HG03521 (cell line): ENCODE measurements at regions not wholly inside any gene's neighbourhood (a gene's known extent, or its start where the extent isn't known, plus 50 kb on each side); places are given as distances from the start of the nearest gene placed in this dataset.
"Not testable (repeated sequence)": the region's sequence is repeated elsewhere in the genome, so short reads cannot be mapped to it uniquely, and the experiment has no call there.

Source experiments
- ATAC-seq: cut with Tn5 transposase; IDR thresholded peaks from one replicate; pipeline ENCODE4 v1.9.1; 2021; ENCODE audit warnings: mild to moderate bottlenecking, moderate library complexity; ENCODE audit not compliant: unreplicated experiment

DNA sequence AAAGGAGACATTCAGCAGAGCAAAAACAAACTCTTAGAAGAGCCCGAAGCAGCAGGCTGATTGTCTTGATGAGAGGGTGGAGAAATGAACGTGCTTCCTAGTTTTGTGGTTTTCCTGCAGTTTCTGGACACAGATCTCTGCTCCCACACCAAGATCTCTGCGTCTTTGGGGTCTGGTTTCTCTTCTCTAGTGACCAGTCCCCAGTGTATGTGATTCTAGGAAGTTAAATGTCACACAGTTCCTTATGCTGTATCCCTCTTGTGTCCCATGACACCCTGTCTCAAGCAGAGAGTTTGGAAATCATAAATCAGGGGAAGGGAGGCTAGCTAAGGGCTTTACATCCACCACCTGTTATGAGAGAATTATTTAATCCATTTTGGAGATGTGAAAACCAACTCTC is 55.4 kb upstream of the KLF14 start:
- no peak for ATAC-seq

DNA sequence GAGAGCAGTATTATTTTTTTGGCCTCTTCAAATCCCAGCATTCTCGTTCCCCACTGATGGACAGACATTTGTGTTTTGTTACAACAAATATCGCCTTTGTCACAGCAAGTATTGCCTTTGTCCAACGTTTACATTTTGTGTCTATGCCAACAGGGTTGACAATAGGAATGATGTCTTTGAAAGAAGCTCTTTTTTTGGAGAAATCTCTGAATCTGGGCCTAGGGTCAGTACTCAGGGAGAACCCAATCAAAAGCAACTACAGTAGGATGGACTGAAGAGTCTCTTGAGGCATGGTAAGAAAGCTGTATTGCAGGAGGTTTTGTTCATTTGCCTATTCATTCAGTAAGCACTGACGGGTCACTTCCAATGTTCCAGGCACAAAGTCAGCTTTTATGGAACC is 57.7 kb upstream of the KLF14 start:
- ATAC-seq: no peak

DNA sequence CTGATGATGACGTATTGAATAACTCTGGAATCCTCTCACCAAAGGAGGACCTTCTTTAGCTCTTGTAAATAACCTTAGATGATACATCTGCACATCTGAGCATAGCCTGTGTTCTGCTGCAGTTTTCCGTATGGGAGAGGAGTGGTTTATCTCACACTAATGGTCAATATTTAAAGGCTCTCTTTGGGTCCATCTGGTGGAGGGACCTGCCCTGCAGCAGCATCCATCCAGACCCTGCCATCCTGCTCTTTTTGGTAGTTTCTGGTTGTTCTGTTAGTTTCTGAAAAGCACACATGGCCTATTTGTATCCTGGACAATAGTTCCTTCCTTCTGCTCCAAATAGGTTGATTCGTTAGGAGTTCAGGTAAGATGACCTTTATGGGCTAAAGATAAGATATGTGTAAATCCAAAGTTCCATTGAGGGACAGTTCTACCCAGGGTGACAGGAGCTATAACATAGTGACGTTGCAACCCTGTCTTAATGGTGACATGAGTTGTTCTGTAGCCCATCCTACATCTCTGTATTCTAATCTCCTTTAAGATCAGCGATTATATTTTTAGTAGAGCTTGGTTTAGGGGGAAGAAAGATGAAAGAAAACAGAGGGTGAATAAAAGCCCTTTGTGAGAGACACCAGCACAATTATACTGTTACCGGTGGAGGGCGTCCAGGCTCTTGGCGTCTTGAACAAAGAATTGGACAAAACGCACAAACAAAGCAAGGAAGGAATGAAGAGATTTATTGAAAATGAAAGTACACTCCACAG is 60.0 kb upstream of the KLF14 start:
- ATAC-seq: no peak

DNA sequence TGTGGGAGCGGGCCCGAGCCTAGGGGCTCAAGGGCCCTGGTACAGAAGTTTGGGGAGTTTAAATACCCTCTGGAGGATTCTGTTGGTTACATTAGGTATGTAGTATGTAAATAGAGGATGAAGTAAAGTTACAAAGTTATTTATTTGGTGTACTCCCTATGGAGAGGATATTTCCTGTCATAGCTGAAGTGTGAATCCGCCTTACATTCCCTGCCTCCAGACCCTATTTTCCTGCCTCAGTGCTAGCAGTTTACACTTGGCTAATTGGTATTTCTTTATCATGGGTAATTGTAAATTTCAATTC is 60.6 kb upstream of the KLF14 start:
- ATAC-seq: no peak

DNA sequence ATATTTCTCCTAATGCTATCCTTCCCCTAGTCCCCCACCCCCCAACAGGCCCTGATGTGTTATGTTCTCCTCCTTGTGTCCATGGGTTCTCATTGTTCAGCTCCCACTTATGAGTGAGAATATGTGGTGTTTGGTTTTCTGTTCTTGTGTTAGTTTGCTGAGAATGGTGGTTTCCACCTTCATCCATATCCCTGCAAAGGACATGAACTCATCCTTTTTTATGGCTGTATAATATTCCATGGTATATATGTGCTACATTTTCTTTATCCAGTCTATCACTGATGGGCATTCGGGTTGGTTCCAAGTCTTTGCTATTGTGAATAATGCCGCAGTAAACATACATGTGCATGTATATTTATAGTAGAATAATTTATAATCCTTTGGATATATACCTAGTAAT is 62.4 kb upstream of the KLF14 start:
- not testable (repeated sequence) for ATAC-seq

DNA sequence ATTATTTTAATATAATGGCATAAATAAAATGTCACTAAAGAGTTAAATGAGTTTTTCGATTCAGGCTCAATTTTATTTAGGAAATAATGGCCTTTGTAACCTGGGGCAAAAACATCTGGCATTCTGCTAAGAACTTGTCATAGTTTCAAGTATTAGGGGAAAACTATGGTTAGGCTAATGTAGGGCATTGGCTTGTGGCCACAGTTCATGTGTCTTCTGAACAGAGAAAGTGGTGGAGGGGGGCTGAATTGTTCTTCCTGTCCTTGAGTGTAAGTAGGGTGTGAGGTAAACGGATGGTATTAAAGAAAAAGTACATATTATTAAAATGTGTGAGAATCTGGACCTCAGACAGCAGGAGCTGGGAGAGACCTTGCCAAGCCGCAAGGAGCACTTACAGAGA is 69.1 kb upstream of the KLF14 start:
- ATAC-seq: no peak

DNA sequence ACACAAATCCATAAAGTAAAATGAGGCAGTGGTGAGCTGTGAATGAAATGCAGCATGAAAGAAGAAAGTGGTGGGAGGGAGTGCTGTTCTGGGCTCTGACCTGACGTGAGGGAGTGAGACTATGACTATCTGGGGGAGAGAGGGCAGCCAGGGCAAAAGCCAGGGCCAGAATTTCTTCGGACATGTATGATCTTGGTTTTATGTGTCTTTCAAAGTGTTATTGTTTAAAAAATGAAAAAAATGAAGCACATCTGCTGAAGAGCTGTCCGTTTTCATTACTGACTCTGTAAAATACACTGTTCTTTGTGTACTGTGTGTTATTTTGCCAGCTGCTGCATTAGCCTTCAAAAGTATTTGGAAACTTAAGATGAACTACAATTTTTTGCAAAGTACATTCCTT is 70.2 kb upstream of the KLF14 start:
- no peak for ATAC-seq

DNA sequence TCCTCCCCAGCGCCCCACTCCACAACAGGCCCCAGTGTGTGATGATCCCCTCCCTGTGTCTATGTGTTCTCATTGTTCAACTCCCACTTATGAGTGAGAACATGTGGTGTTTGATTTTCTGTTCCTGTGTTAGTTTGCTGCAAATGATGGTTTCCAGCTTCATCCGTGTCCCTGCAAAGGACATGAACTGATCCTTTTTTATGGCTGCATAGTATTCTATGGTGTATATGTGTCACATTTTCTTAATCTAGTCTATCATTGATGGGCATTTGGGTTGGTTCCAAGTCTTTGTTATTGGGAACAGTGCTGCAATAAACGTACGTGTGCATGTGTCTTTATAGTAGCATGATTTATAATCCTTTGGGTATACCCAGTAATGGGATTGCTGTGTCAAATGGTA is 78.8 kb upstream of the KLF14 start:
- not testable (repeated sequence) for ATAC-seq

DNA sequence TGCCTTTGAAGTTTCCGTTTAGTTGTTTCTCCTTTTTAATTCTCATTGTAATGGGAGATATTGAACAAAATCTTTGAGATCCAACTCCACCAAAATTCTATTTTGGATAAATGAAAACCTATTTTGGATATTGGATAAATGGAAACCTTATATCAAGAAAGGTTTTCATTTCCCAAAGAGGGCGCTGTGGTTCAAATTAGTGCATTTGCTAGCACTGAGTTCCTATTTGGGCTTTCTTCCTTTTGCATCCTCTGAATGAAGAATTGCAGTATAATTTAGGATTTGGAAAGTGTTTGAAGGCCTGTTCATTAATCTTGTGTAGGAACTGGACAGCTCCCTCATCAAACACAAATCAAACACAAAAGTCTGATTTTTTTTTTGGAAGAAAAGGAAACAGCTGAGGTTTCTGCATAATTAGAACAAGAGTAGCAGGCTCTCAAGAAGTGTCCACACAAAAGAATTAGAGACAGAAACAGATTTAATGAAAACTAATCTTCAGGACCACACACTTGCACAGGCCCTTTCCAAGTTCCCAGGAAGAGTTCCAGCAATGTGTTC is 80.8 kb upstream of the KLF14 start:
- no peak for ATAC-seq

DNA sequence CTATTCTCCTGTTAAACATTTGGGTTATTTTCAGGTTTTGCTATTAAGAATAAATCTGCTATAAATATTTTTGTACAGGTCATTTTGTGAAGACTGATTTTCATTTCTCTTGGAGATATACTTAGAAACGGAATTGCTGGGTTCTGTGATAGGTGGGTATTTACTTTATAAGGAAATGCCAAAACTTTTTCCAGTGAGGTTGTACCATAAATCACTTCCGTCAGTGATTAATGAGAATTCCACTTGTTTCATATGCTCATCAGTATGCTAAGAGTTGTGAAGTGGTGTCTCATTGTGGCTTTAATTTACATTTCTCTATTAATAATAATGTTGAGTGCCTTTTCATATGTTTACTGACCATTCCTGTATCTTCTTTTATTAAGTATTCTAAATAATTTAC is 84.0 kb upstream of the KLF14 start:
- ATAC-seq: no peak

DNA sequence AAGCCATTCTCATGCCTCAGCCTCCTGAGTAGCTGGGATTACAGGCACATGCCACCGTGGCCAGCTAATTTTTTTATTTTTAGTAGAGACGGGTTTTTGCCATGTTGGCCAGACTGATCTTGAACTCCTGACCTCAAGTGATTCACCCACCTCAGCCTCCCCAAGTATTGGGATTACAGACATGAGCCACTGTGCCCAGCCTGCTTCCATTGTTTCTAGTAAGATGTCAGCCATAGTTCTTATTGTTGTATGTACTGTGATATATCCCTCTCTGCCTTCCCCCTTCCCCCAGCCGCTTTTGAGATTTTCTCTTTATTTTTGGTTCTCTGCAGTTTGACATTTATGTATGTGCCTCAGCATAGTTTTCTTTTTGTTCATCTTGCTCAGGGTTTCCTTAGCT is 87.9 kb upstream of the KLF14 start:
- ATAC-seq: no peak

DNA sequence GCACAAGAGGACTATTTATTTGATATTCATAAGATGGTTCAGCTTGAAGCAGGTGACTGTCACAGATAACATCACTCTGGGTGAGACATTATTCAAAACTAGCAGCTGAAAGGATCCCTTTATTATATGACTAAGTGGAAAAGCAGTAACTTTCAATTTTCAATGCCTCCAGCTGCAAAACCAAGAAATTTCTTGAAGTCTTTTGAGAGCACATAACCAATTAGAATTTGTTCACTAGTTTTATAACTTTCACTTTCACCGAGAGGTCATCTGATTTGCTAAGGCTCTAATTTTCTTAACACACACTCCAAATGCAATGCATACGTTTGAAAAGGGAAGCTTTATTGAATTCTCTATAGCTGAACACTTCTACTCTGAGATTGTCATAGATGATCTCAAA is 88.6 kb upstream of the KLF14 start:
- ATAC-seq: no peak

DNA sequence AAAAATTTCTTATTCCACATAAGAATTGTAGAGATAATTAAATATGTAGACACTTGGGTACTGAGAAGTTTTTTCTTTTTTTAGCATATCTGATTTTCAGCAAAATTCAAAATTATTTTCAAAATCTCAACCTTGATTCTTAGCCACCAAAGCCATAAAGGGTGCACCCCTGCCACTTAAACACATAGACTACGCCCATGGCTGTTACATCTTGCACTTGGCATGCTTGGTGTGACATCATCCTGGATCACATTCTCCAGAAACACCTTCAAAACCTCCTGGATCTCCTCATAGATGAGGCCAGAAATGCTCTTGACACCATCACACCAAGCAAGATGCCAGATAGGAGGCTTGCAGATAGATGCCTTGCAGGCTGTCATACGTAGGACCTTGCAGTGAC is 89.1 kb upstream of the KLF14 start:
- no peak for ATAC-seq

DNA sequence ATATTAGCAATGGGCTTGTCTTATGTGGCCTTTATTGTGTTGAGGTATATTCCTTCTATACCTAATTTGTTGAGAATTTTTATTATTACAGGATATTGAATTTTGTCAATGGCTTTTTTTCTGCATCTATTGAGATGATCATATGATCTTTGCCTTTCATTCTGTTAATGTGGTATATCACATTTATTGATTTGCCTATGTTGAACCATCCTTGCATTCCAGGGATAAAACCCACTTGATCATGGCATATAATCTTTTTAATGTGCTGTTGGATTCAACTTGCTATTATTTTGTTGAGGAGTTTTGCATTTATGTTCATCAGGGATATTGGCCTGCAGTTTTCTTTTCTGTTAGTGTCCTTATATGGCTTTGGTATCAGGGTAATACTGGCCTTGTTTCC is 91.8 kb upstream of the KLF14 start:
- ATAC-seq: no peak

DNA sequence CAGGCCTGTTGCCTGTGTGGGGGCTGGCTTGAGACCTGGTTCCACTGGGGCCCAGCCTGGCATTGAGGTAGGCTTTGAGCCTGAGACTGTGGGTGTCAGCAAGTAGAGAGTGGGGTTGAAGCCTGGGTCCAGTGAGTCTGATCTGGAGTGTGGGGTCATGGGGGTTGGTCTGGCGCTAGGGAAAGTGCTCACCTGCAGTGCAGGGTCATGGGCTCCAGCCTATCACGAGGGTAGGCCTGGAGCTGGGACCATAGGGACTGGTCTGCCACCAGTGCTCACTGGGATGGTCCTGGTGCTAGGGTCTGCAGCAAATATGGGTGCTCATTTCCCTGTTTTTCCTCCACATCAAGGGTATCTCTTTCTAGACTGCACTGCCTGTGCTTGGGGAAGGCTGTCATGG is 95.4 kb upstream of the KLF14 start:
- ATAC-seq: no peak

DNA sequence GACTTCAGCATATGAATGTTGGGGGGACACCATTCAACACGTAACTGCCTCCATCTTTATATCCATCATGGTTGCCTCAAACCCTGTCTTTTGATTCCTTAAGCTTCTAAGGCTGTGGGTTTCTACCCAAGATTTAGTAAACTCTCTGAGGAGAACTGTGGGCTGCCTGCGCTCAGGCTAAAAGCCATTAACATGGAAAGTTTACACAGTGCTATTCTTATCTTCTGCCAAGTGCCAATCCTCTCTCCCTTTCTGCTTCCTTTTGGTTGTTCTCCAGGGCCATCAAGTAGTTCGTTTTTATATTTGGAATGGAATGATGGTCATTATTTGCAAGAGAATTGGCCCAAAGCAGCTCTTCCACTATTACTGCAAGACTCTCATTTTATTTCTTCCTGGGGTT is 97.3 kb upstream of the KLF14 start:
- no peak for ATAC-seq

DNA sequence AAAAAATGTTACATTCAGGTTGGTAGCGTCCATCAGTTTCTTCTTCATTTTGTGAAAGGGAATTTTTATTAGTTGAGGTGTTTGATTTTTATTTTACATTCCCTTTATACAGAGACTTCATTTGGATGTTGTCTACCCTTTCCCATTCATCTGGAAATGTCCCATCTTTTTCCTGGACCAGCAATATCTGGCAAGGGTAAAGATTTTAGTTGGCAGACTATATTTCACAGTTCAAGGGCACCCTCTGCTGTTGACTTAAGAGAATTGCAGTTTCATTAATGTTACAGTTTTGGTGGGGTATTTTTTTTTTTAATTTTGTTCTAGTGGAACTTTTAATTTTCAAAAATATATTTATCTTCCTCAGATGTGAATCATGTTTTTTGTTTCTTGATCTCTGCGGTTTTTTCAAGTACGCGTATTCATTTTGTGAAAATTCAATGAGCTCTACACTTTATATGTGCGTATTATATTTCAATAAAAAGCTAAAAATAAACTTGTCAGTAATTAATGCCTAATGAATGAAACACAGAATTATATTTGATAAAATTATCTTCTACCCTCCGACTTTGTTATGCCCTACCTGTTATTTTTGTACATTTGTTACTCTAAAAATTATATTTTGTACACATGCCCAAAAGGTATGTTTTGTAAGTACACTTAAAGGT is 97.9 kb upstream of the KLF14 start:
- ATAC-seq: no peak

DNA sequence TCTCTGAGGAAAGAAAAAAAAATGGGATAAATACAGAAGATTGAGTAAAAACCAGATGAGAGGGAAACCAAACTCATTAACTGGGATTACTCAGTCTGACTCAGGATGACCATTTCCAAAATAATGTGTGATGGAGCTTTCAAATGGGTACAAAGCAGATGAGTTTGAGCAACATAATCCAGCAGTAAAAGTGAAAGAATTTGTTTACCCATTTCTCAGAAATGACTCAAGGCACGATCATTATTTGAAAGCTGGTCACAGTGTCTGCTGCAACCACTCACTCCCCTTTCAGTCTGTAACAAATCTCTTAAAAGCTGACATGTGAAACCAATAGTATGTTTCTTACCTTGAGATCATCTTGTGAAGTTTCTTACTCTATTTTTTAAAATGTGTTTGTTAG is 104.7 kb upstream of the KLF14 start:
- no peak for ATAC-seq

DNA sequence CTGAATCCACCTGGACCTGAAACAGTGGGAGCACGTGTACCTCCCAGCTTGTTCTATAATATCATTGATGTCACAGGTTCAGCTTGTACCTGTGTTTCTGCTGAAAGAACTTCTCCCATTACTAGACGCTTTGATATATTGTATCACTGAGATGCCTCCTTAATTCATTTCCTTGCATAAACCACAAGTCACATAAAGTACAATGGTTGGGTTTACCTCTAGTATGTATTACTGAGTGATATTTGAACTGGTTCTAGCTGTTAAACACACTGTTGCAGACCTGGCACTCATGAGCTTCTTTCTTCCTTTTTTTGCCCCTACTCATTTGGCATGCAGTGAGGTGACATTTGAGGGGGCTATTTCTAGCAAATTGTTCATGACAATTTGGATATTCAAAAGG is 106.6 kb upstream of the KLF14 start:
- ATAC-seq: no peak

DNA sequence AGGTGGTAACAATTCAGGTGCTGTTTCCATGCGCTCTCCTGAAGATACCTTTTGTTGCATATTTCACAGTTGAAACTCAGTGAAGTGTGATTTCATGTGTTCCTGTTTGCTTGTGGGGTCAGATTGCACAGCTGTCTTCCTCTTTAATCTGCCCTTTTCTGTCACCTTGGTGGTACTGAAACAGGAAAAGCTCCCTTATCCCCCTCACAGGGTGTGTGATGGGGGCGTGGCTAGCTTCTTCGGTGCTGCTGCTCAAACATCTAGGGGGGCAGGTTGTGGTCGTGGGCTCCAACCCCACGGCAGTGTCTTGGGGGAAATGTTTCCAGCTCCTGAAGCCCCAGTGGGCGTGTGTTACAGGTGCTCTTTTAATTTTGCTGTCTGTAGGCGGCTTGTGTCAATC is 107.4 kb upstream of the KLF14 start:
- ATAC-seq: no peak

DNA sequence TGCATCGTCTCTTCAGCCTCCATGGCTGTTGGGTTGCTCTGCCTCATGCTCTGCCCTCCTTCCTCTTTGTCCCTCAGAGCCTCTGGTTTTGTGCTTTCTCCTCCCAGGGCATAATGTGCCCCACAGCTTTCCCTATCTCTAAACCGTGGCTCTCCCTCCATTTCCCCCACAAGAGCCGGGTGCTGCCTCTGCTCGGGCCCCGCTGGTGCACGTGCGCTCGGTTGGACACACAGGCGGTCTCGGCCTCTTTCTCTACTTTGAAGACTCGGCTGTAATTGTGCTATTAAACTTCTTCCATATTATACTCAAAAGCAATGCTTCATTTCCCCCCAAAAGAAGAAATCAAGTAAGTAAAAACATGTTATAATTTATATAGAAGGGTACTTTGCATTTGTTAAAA is 109.7 kb upstream of the KLF14 start:
- no peak for ATAC-seq

DNA sequence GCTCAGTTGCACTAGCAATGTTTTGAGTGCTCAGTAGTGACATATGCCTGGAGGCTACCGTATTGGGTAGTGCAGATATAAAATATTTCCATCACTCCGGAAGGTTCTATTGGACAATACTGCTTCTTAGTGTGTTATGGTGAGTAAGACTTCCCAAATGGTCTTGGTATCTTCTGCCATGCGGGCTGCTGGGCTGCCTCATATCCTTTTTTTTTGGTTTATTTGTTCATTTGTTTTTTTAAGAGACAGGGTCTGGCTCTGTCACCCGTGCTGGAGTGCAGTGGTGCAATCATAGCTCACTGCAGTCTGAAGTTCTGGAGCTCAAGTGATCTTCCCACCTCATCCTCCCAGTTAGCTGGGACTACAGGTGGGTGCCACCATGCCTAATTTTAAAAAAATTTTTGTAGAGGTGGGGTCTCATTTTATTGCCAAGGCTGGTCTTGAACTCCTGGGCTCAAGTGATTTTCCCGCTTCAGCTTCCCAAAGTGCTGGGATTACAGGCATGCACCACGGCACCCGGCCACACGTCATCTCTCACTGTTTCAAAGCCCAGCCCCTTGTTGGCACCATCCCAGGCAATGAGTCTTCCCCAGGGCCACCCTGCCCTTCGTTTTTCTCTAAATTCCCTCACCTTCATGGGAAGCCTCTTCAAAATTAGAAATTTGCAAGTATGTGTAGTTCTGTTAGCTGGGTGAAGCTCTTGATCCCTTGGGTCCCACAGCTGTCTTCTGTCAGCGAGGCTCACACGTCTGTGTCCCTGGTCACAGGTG is 111.0 kb upstream of the KLF14 start:
- no peak for ATAC-seq
